ENCODE measurements at regions not wholly inside any gene's neighbourhood (a gene's known extent, or its start where the extent isn't known, plus 50 kb on each side); places are given as distances from the start of the nearest gene placed in this dataset.

GRCh38 chr15:62843311-62843710 lies 199.2 kb upstream of the TPM1 start:
- Mint-ChIP-seq H3K27me3 (ENCODE audit: low read depth) (no peaks in the 10 kb centered on the region), H3K4me1 (peaks cover 24% of the 10 kb centered on the region), H3K27ac (no peak overlapping the region), H3K9me3 (0 out of 2 replicates have a peak, but pooled peaks cover 4% of the 10 kb centered on the region), H3K4me3 (no peak overlapping the region), H3K36me3 (0 out of 2 replicates have a peak, but pooled peaks cover 7% of the 10 kb centered on the region)
- ChIA-PET POLR2A (interaction anchor here (0.5 kb wide), 1 partner anchor 120 kb away, joined by 4 read pairs; no protein-coding TSS in a partner anchor), CTCF (no interaction called here)
- no peak for TF ChIP-seq NR1H2 (CRISPR knock-in tag; IDR thresholded peaks at IDR 0.05)
- TF ChIP-seq FOXP4 (CRISPR knock-in tag; IDR thresholded peaks at IDR 0.05): no peak
- no peak for TF ChIP-seq NR3C1 (CRISPR knock-in tag; conservative IDR thresholded peaks at IDR 0.05; ENCODE audit: low read depth)
- no peak for TF ChIP-seq ZBTB21 (CRISPR knock-in tag; IDR thresholded peaks at IDR 0.05; ENCODE audit: borderline replicate concordance)
- no peak for DNase-seq (ENCODE audit: low spot score)
- no peak for ATAC-seq

- no peak overlapping the region for H3K27ac Mint-ChIP-seq
- ATAC-seq: no peak
- 0 out of 2 replicates have a peak, but pooled peaks cover 4% of the 10 kb centered on the region for H3K9me3 Mint-ChIP-seq
- 0 out of 2 replicates have a peak, but pooled peaks cover 7% of the 10 kb centered on the region for H3K36me3 Mint-ChIP-seq
- no peak for DNase-seq (ENCODE audit: low spot score)
- no peak overlapping the region for H3K4me3 Mint-ChIP-seq
- CTCF ChIA-PET: interaction anchor here (0.7 to 10.9 kb wide), 3 partner anchors 9 to 201 kb away, joined by 3 to 131 read pairs (median 4); partner anchors contain the start of gene TPM1
- no peaks in the 10 kb centered on the region for H3K27me3 Mint-ChIP-seq (ENCODE audit: low read depth)
- POLR2A ChIA-PET: interaction anchor here (0.8 to 1.2 kb wide), 2 partner anchors 201 to 203 kb away, joined by 3 read pairs; no protein-coding TSS in a partner anchor
- peaks cover 38% of the 10 kb centered on the region for H3K4me1 Mint-ChIP-seq
- TF ChIP-seq ZNF317 (CRISPR knock-in tag; IDR thresholded peaks at IDR 0.05; ENCODE audit: borderline replicate concordance, low read depth): peak; percentile 54; the same call in 1 of the 2 replicates
- TF ChIP-seq ZNF425 (CRISPR knock-in tag; conservative IDR thresholded peaks at IDR 0.05): no peak
These were observed 197.8 kb upstream of the TPM1 start for GRCh38 chr15:62844564-62845240.

GRCh38 chr15:62845241-62846126 lies 197.1 kb upstream of the TPM1 start:
- Mint-ChIP-seq H3K27me3 (ENCODE audit: low read depth) (no peaks in the 10 kb centered on the region; the same call in 1 of the 2 replicates), H3K4me3 (no peak overlapping the region), H3K4me1 (peaks cover 46% of the 10 kb centered on the region), H3K9me3 (0 out of 2 replicates have a peak, but pooled peaks cover 4% of the 10 kb centered on the region), H3K36me3 (0 out of 2 replicates have a peak, but pooled peaks cover 4% of the 10 kb centered on the region), H3K27ac (no peak overlapping the region; the same call in 1 of the 2 replicates)
- ATAC-seq (no peak), DNase-seq (ENCODE audit: low spot score) (no peak)
- POLR2A ChIA-PET: interaction anchor here (0.6 to 0.8 kb wide), 2 partner anchors 200 to 244 kb away, joined by 3 read pairs; no protein-coding TSS in a partner anchor
- CTCF ChIA-PET: interaction anchor here (0.7 to 10.9 kb wide), 5 partner anchors 8 to 249 kb away, joined by 3 to 131 read pairs (median 4); partner anchors contain the start of gene TPM1
- TF ChIP-seq NFATC4 (CRISPR knock-in tag; IDR thresholded peaks at IDR 0.05) (no peak), ZNF263 (CRISPR knock-in tag; IDR thresholded peaks at IDR 0.05; ENCODE audit: low read depth) (no peak), ZBTB43 (CRISPR knock-in tag; IDR thresholded peaks at IDR 0.05) (no peak), ZNF317 (CRISPR knock-in tag; IDR thresholded peaks at IDR 0.05; ENCODE audit: borderline replicate concordance, low read depth) (no peak), CREB1 (CRISPR knock-in tag; IDR thresholded peaks at IDR 0.05) (no peak), PREB (CRISPR knock-in tag; IDR thresholded peaks at IDR 0.05; ENCODE audit: borderline replicate concordance) (no peak), SOX15 (CRISPR knock-in tag; IDR thresholded peaks at IDR 0.05) (no peak), MYBL2 (CRISPR knock-in tag; IDR thresholded peaks at IDR 0.05) (no peak), RORB (CRISPR knock-in tag; IDR thresholded peaks at IDR 0.05) (no peak), NR1H2 (CRISPR knock-in tag; IDR thresholded peaks at IDR 0.05) (no peak), JAZF1 (CRISPR knock-in tag; IDR thresholded peaks at IDR 0.05) (no peak), IRF2 (CRISPR knock-in tag; IDR thresholded peaks at IDR 0.05; ENCODE audit: borderline replicate concordance, low read depth) (no peak), ETV6 (CRISPR knock-in tag; IDR thresholded peaks at IDR 0.05) (no peak), USF2 (CRISPR knock-in tag; IDR thresholded peaks at IDR 0.05) (no peak), CDX4 (CRISPR knock-in tag; IDR thresholded peaks at IDR 0.05; ENCODE audit: borderline replicate concordance) (no peak)
